ENCODE measurements at regions not wholly inside any gene's neighbourhood (a gene's known extent, or its start where the extent isn't known, plus 50 kb on each side); places are given as distances from the start of the nearest gene placed in this dataset.

GRCh38 chr2:156125018-156125417 lies 207.5 kb downstream of the NR4A2 start:
- TF ChIP-seq CTCF (conservative IDR thresholded peaks at IDR 0.05) (no peak), ZFX (IDR thresholded peaks at IDR 0.05) (no peak)

Data from C4-2B (cell line).